Thymus (tissue), 11 donors: ENCODE measurements at regions not wholly inside any gene's neighbourhood (a gene's known extent, or its start where the extent isn't known, plus 50 kb on each side); places are given as distances from the start of the nearest gene placed in this dataset.

ENCODE experiments used
- DNase-seq, 9 donors: peaks; one replicate each; pipeline ENCODE4 v3.0.0-alpha.2; 2013; ENCODE audit warnings: low spot score in 9 of 9, low read depth in 6 of 9, missing footprints in 1 of 9
- H3K27ac ChIP-seq, 2 donors: one replicate each; pipeline ENCODE4 v1.5.1; 2013; ENCODE audit warnings: control low read depth in 1 of 2, low read depth in 1 of 2, low read length in 1 of 2, mild to moderate bottlenecking in 1 of 2, moderate library complexity in 1 of 2
- H3K27me3 ChIP-seq, 2 donors: one replicate each; pipeline ENCODE4 v1.5.1; 2013; ENCODE audit warnings: low read length in 1 of 2; ENCODE audit not compliant: control insufficient read depth in 2 of 2, insufficient read depth in 1 of 2
- H3K36me3 ChIP-seq, 2 donors: one replicate each; pipeline ENCODE4 v1.5.1; 2013; ENCODE audit warnings: low read length in 1 of 2, mild to moderate bottlenecking in 1 of 2, moderate library complexity in 1 of 2; ENCODE audit not compliant: control insufficient read depth in 2 of 2, insufficient read depth in 2 of 2
- H3K4me1 ChIP-seq, 2 donors: one replicate each; pipeline ENCODE4 v1.5.1; 2013; ENCODE audit warnings: low read length in 2 of 2; ENCODE audit not compliant: control insufficient read depth in 2 of 2, insufficient read depth in 2 of 2
- H3K4me3 ChIP-seq, 2 donors: one replicate each; pipeline ENCODE4 v1.5.1; 2013; ENCODE audit warnings: low read length in 2 of 2, control low read depth in 1 of 2, mild to moderate bottlenecking in 1 of 2
- H3K9me3 ChIP-seq, 2 donors: one replicate each; pipeline ENCODE4 v1.5.1; 2013; ENCODE audit warnings: low read length in 1 of 2, mild to moderate bottlenecking in 1 of 2; ENCODE audit not compliant: control insufficient read depth in 2 of 2, insufficient read depth in 1 of 2
- WGBS: extraction: QIAGEN DNeasy Blood & Tissue Kit; methylation state at CpG from one replicate; pipeline ENCODE4 v1.1.7; 2013; 5-methylcytosine and 5-hydroxymethylcytosine counted together
- donor health status: healthy.

- Histone ChIP-seq H3K4me1 (no peaks in the 10 kb centered on the region), H3K9me3 (peaks cover 0 to 8% of the 10 kb centered on the region in 2 donors), H3K36me3 (no peaks in the 10 kb centered on the region), H3K4me3 (no peak overlapping the region), H3K27me3 (no peaks in the 10 kb centered on the region), H3K27ac (no peak overlapping the region)
- no peak for DNase-seq
These were observed 363.8 kb upstream of the USP15 start for GRCh38 chr12:61896436-61896835.

- no peaks in the 10 kb centered on the region for H3K27me3 ChIP-seq
- H3K4me3 ChIP-seq: no peak overlapping the region
- DNase-seq: no peak
- 100% methylated on average over 1 of the region's 1 CpG for WGBS
- H3K27ac ChIP-seq: no peak overlapping the region
- no peaks in the 10 kb centered on the region for H3K4me1 ChIP-seq
- H3K36me3 ChIP-seq: no peaks in the 10 kb centered on the region
- peaks cover 0 to 8% of the 10 kb centered on the region in 2 donors for H3K9me3 ChIP-seq
These were observed 357.8 kb upstream of the USP15 start for GRCh38 chr12:61902403-61902802.

GRCh38 chr12:61911113-61911512 is 349.1 kb upstream of the USP15 start:
- Histone ChIP-seq H3K27ac (no peak overlapping the region), H3K4me3 (no peak overlapping the region), H3K4me1 (no peaks in the 10 kb centered on the region), H3K27me3 (no peaks in the 10 kb centered on the region), H3K36me3 (no peaks in the 10 kb centered on the region), H3K9me3 (no peaks in the 10 kb centered on the region)
- no peak for DNase-seq
- WGBS: 47% methylated on average over 2 of the region's 2 CpGs

GRCh38 chr12:61915420-61915819 is 344.8 kb upstream of the USP15 start:
- no peaks in the 10 kb centered on the region for H3K27me3 ChIP-seq
- WGBS: 93% methylated on average over 3 of the region's 3 CpGs
- no peaks in the 10 kb centered on the region for H3K4me1 ChIP-seq
- H3K27ac ChIP-seq: no peak overlapping the region
- H3K9me3 ChIP-seq: no peaks in the 10 kb centered on the region
- no peak for DNase-seq
- H3K36me3 ChIP-seq: no peaks in the 10 kb centered on the region
- no peak overlapping the region for H3K4me3 ChIP-seq

GRCh38 chr12:61916831-61917230 is 343.4 kb upstream of the USP15 start:
- H3K27me3 ChIP-seq: no peaks in the 10 kb centered on the region
- H3K4me3 ChIP-seq: no peak overlapping the region
- H3K9me3 ChIP-seq: no peaks in the 10 kb centered on the region
- DNase-seq: no peak
- H3K36me3 ChIP-seq: no peaks in the 10 kb centered on the region
- no peaks in the 10 kb centered on the region for H3K4me1 ChIP-seq
- H3K27ac ChIP-seq: no peak overlapping the region
- 53% methylated on average over 1 of the region's 1 CpG for WGBS

GRCh38 chr12:61919686-61920085 is 340.5 kb upstream of the USP15 start:
- H3K4me1 ChIP-seq: no peaks in the 10 kb centered on the region
- H3K9me3 ChIP-seq: peaks cover 0 to 6% of the 10 kb centered on the region in 2 donors
- WGBS: 94% methylated on average over 1 of the region's 1 CpG
- no peak overlapping the region for H3K27ac ChIP-seq
- no peak for DNase-seq
- no peaks in the 10 kb centered on the region for H3K36me3 ChIP-seq
- no peak overlapping the region for H3K4me3 ChIP-seq
- H3K27me3 ChIP-seq: no peaks in the 10 kb centered on the region

- H3K27me3 ChIP-seq: no peaks in the 10 kb centered on the region
- peaks cover 0 to 6% of the 10 kb centered on the region in 2 donors for H3K9me3 ChIP-seq
- no peak for DNase-seq
- 97% methylated on average over 1 of the region's 1 CpG for WGBS
- no peaks in the 10 kb centered on the region for H3K36me3 ChIP-seq
- no peak overlapping the region for H3K4me3 ChIP-seq
- H3K4me1 ChIP-seq: no peaks in the 10 kb centered on the region
- H3K27ac ChIP-seq: no peak overlapping the region
These were observed 340.0 kb upstream of the USP15 start for GRCh38 chr12:61920230-61920629.

GRCh38 chr12:61923152-61923551 is 337.1 kb upstream of the USP15 start:
- WGBS: 89% methylated on average over 3 of the region's 3 CpGs
- Histone ChIP-seq H3K9me3 (peaks cover 0 to 6% of the 10 kb centered on the region in 2 donors), H3K4me3 (no peak overlapping the region), H3K27me3 (no peaks in the 10 kb centered on the region), H3K36me3 (no peaks in the 10 kb centered on the region), H3K27ac (no peak overlapping the region), H3K4me1 (no peaks in the 10 kb centered on the region)
- no peak for DNase-seq

- DNase-seq: no peak
- no peaks in the 10 kb centered on the region for H3K4me1 ChIP-seq
- H3K27me3 ChIP-seq: no peaks in the 10 kb centered on the region
- H3K27ac ChIP-seq: no peak overlapping the region
- WGBS: 96% methylated on average over 2 of the region's 2 CpGs
- no peaks in the 10 kb centered on the region for H3K36me3 ChIP-seq
- no peaks in the 10 kb centered on the region for H3K9me3 ChIP-seq
- no peak overlapping the region for H3K4me3 ChIP-seq
These were observed 325.6 kb upstream of the USP15 start for GRCh38 chr12:61934564-61934963.

GRCh38 chr12:61939977-61940376 is 320.2 kb upstream of the USP15 start:
- Histone ChIP-seq H3K4me3 (no peak overlapping the region), H3K4me1 (no peaks in the 10 kb centered on the region), H3K36me3 (no peaks in the 10 kb centered on the region), H3K9me3 (no peaks in the 10 kb centered on the region), H3K27ac (no peak overlapping the region), H3K27me3 (no peaks in the 10 kb centered on the region)
- DNase-seq: no peak
